GM23338 (cell line): ENCODE measurements at regions not wholly inside any gene's neighbourhood (a gene's known extent, or its start where the extent isn't known, plus 50 kb on each side); places are given as distances from the start of the nearest gene placed in this dataset.

Source experiments
- ATAC-seq: fragments of 200-7000 bp; cut with Tn5 transposase; 3 replicates; pipeline ENCODE4 v1.9.1; 2020
- DNase-seq: peaks from one replicate; pipeline ENCODE4 v3.0.0-alpha.2; 2015; ENCODE audit warnings: low spot score
- H2AFZ ChIP-seq: fragments of 200-600 bp; sonication (generic); 2 replicates; pipeline ENCODE4 v1.8.0; 2016; ENCODE audit warnings: antibody characterized with exemption, mild to moderate bottlenecking, moderate library complexity
- H3F3A ChIP-seq: fragments of 200-600 bp; sonication (generic); replicated peaks from 2 replicates; pipeline ENCODE4 v1.8.0; 2017; ENCODE audit warnings: antibody characterized with exemption, mixed run types, low read depth
- H3K27ac ChIP-seq: fragments of 200-600 bp; sonication (generic); 2 replicates; pipeline ENCODE4 v1.6.1; 2016; ENCODE audit warnings: low read depth
- H3K27me3 ChIP-seq: fragments of 200-600 bp; sonication (generic); 2 replicates; pipeline ENCODE4 v1.8.0; 2016; ENCODE audit warnings: mild to moderate bottlenecking, mixed run types, moderate library complexity; ENCODE audit not compliant: insufficient read depth
- H3K36me3 ChIP-seq: fragments of 200-600 bp; sonication (generic); 2 replicates; pipeline ENCODE4 v1.8.0; 2016; ENCODE audit warnings: mild to moderate bottlenecking; ENCODE audit not compliant: insufficient read depth
- H3K4me1 ChIP-seq: fragments of 200-600 bp; sonication (generic); 2 replicates; pipeline ENCODE4 v1.8.0; 2016; ENCODE audit warnings: mild to moderate bottlenecking, moderate library complexity; ENCODE audit not compliant: insufficient read depth
- H3K4me2 ChIP-seq: fragments of 200-600 bp; sonication (generic); 2 replicates; pipeline ENCODE4 v1.7.1; 2017; ENCODE audit warnings: mixed run types
- H3K4me3 ChIP-seq: fragments of 200-600 bp; sonication (generic); 2 replicates; pipeline ENCODE4 v1.6.1; 2016; ENCODE audit warnings: mixed run types
- H3K79me2 ChIP-seq: fragments of 200-600 bp; sonication (generic); replicated peaks from 2 replicates; pipeline ENCODE4 v1.8.0; 2017; ENCODE audit warnings: mild to moderate bottlenecking; ENCODE audit not compliant: insufficient read depth
- H3K9me2 ChIP-seq: fragments of 200-600 bp; sonication (generic); 2 replicates; pipeline ENCODE4 v1.8.0; 2017; ENCODE audit not compliant: insufficient read depth
- H4K20me1 ChIP-seq: fragments of 200-600 bp; sonication (generic); replicated peaks from 2 replicates; pipeline ENCODE4 v1.8.0; 2017; ENCODE audit warnings: mild to moderate bottlenecking; ENCODE audit not compliant: insufficient read depth
- H3K27ac Mint-ChIP-seq: 2 replicates; pipeline ENCODE4 v1.8.0; 2020; ENCODE audit warnings: inconsistent platforms, mild to moderate bottlenecking, moderate library complexity, mixed read lengths
- H3K27me3 Mint-ChIP-seq: 3 replicates; pipeline ENCODE4 v1.8.0; 2022; ENCODE audit warnings: low read depth, mild to moderate bottlenecking, moderate library complexity, mixed read lengths, inconsistent platforms; ENCODE audit not compliant: insufficient read depth, poor library complexity
- H3K36me3 Mint-ChIP-seq: 3 replicates; pipeline ENCODE4 v1.8.0; 2021; ENCODE audit warnings: low read depth, mild to moderate bottlenecking, inconsistent platforms, moderate library complexity, mixed read lengths
- H3K4me1 Mint-ChIP-seq: 3 replicates; pipeline ENCODE4 v1.8.0; 2020; ENCODE audit warnings: mild to moderate bottlenecking, inconsistent platforms, mixed read lengths
- H3K4me3 Mint-ChIP-seq: 3 replicates; pipeline ENCODE4 v1.8.0; 2021; ENCODE audit warnings: moderate library complexity, mild to moderate bottlenecking, inconsistent platforms, mixed read lengths
- H3K9me3 Mint-ChIP-seq: 3 replicates; pipeline ENCODE4 v1.8.0; 2020; ENCODE audit warnings: moderate library complexity, mild to moderate bottlenecking, inconsistent platforms, mixed read lengths
- CREB1 ChIP-seq: fragments of 250-450 bp; sonication (Bioruptor Pico); IDR thresholded peaks from 2 replicates; pipeline ENCODE4 v1.5.0; 2020; ENCODE audit warnings: low read depth, mild to moderate bottlenecking, moderate library complexity
- CTCF ChIP-seq, 2 experiments: fragments of 200-600 bp in 1 of 2; sonication (generic) in 1 of 2; conservative IDR thresholded peaks; 2 replicates each; pipeline versions ENCODE4 v1.5.1 to v1.6.1; 2016 to 2017; ENCODE audit warnings: antibody characterized with exemption in 2 of 2, low read depth in 2 of 2, mild to moderate bottlenecking in 2 of 2, moderate library complexity in 1 of 2
- ETS1 ChIP-seq: IDR thresholded peaks from 2 replicates; pipeline ENCODE4 v1.6.1; 2016; ENCODE audit warnings: antibody characterized with exemption
- EZH2 ChIP-seq: fragments of 200-600 bp; sonication (generic); IDR thresholded peaks from one replicate; pipeline ENCODE4 v1.8.0; 2017; ENCODE audit warnings: antibody characterized with exemption, mild to moderate bottlenecking, low read depth; ENCODE audit not compliant: unreplicated experiment
- EZH2phosphoT487 ChIP-seq: fragments of 200-600 bp; sonication (generic); IDR thresholded peaks from one replicate; pipeline ENCODE4 v1.8.1; 2018; ENCODE audit warnings: antibody characterized with exemption; ENCODE audit not compliant: unreplicated experiment
- JUNB ChIP-seq: IDR thresholded peaks from one replicate; pipeline ENCODE4 v1.6.1; 2016; ENCODE audit warnings: antibody characterized with exemption; ENCODE audit not compliant: unreplicated experiment
- NANOG ChIP-seq: IDR thresholded peaks from 2 replicates; pipeline ENCODE4 v1.6.1; 2016; ENCODE audit warnings: antibody characterized with exemption, borderline replicate concordance
- POLR2AphosphoS5 ChIP-seq: IDR thresholded peaks from 2 replicates; pipeline ENCODE4 v1.6.1; 2016; ENCODE audit warnings: antibody characterized with exemption, low read depth
- REST ChIP-seq: IDR thresholded peaks from one replicate; pipeline ENCODE4 v1.6.1; 2018; ENCODE audit warnings: antibody characterized with exemption; ENCODE audit not compliant: unreplicated experiment
- STAT1 ChIP-seq: IDR thresholded peaks from one replicate; pipeline ENCODE4 v1.6.1; 2016; ENCODE audit warnings: antibody characterized with exemption; ENCODE audit not compliant: unreplicated experiment
- ZNF114 ChIP-seq: fragments of 250-450 bp; sonication (Bioruptor Pico); IDR thresholded peaks from 2 replicates; pipeline ENCODE4 v1.5.0; 2020; ENCODE audit warnings: mild to moderate bottlenecking, moderate library complexity
- ZNF331 ChIP-seq: fragments of 250-450 bp; sonication (Bioruptor Pico); IDR thresholded peaks from 2 replicates; pipeline ENCODE4 v1.5.0; 2020; ENCODE audit warnings: low read depth, mild to moderate bottlenecking, moderate library complexity
- ZNF462 ChIP-seq: fragments of 250-450 bp; sonication (Bioruptor Pico); IDR thresholded peaks from 2 replicates; pipeline ENCODE4 v1.5.0; 2020; ENCODE audit warnings: mild to moderate bottlenecking, moderate library complexity

- Histone ChIP-seq H3K4me3 (no peak overlapping the region), H3K79me2 (no peaks in the 10 kb centered on the region), H3K4me2 (no peak overlapping the region), H3K27me3 (no peaks in the 10 kb centered on the region), H3K4me1 (peaks cover 13% of the 10 kb centered on the region), H3F3A (no peaks in the 10 kb centered on the region), H3K27ac (no peak overlapping the region), H3K36me3 (no peaks in the 10 kb centered on the region; the same call in 1 of the 2 replicates), H4K20me1 (no peaks in the 10 kb centered on the region), H2AFZ (peak overlapping the region; percentile 35), H3K9me2 (peaks cover 3% of the 10 kb centered on the region)
- Mint-ChIP-seq H3K9me3 (no peaks in the 10 kb centered on the region), H3K4me1 (peaks cover 15% of the 10 kb centered on the region), H3K4me3 (no peak overlapping the region), H3K36me3 (no peaks in the 10 kb centered on the region), H3K27ac (no peak overlapping the region), H3K27me3 (peaks cover 4% of the 10 kb centered on the region)
- DNase-seq (no peak), ATAC-seq (no peak)
- no peak for TF ChIP-seq CREB1 (CRISPR knock-in tag)
- TF ChIP-seq CTCF (conservative IDR thresholded peaks at IDR 0.05; ENCODE audit: low read depth in 2 of 2): no peak
- TF ChIP-seq ZNF331 (CRISPR knock-in tag): no peak
- no peak for TF ChIP-seq JUNB
- no peak for TF ChIP-seq REST
- no peak for TF ChIP-seq POLR2AphosphoS5
- TF ChIP-seq EZH2phosphoT487: no peak
- no peak for TF ChIP-seq ETS1
- no peak for TF ChIP-seq STAT1
- TF ChIP-seq ZNF114 (CRISPR knock-in tag): no peak
- TF ChIP-seq NANOG: no peak
- no peak for TF ChIP-seq EZH2
- no peak for TF ChIP-seq ZNF462
Observed at GRCh38 chr13:106690779-106691178, 122.8 kb upstream of the ARGLU1 start.
